Right lobe of liver (tissue), 4 donors: ENCODE measurements at regions not wholly inside any gene's neighbourhood (a gene's known extent, or its start where the extent isn't known, plus 50 kb on each side); places are given as distances from the start of the nearest gene placed in this dataset.

Experiments
- POLR2A ChIP-seq: fragments of 450-650 bp; IDR thresholded peaks from one replicate; pipeline ENCODE4 v1.6.1; 2017; ENCODE audit warnings: antibody characterized with exemption, mild to moderate bottlenecking
- TF ChIP-seq, protein P1 (sequence below), 4 donors: fragments of 200-600 bp in 3 of 4; fragments of 450-650 bp in 1 of 4; IDR thresholded peaks; one replicate each; pipeline versions ENCODE4 v1.5.1 to v1.8.0; 2016 to 2022; ENCODE audit warnings: antibody characterized with exemption in 4 of 4, mild to moderate bottlenecking in 2 of 4
- donor health status: DM: no; HTN: no; CAD: no.
- donor health status: DM: no; HTN: no; CAD: no.
- donor health status: DM: no; HTN: yes; CAD: no.

GRCh38 chr6:132959639-132960326 lies 145.4 kb downstream of the RPS12 start:
- TF ChIP-seq POLR2A: no peak
- TF ChIP-seq, protein P1, sequence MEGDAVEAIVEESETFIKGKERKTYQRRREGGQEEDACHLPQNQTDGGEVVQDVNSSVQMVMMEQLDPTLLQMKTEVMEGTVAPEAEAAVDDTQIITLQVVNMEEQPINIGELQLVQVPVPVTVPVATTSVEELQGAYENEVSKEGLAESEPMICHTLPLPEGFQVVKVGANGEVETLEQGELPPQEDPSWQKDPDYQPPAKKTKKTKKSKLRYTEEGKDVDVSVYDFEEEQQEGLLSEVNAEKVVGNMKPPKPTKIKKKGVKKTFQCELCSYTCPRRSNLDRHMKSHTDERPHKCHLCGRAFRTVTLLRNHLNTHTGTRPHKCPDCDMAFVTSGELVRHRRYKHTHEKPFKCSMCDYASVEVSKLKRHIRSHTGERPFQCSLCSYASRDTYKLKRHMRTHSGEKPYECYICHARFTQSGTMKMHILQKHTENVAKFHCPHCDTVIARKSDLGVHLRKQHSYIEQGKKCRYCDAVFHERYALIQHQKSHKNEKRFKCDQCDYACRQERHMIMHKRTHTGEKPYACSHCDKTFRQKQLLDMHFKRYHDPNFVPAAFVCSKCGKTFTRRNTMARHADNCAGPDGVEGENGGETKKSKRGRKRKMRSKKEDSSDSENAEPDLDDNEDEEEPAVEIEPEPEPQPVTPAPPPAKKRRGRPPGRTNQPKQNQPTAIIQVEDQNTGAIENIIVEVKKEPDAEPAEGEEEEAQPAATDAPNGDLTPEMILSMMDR (IDR thresholded peaks at IDR 0.05): no peak
